Subcutaneous abdominal adipose tissue (tissue), 5 donors: ENCODE measurements at regions not wholly inside any gene's neighbourhood (a gene's known extent, or its start where the extent isn't known, plus 50 kb on each side); places are given as distances from the start of the nearest gene placed in this dataset.

Source experiments
- H3K27ac ChIP-seq: one replicate; pipeline ENCODE4 v1.7.0; 2013; ENCODE audit warnings: low read depth, mild to moderate bottlenecking, inconsistent platforms, low read length, moderate library complexity
- H3K27me3 ChIP-seq, 5 donors: one replicate each; pipeline ENCODE4 v1.7.0; 2013; ENCODE audit warnings: low read length in 5 of 5, inconsistent platforms in 1 of 5; ENCODE audit not compliant: control insufficient read depth in 5 of 5, insufficient read depth in 4 of 5
- H3K36me3 ChIP-seq, 5 donors: one replicate each; pipeline ENCODE4 v1.7.0; 2013; ENCODE audit warnings: low read length in 5 of 5; ENCODE audit not compliant: control insufficient read depth in 5 of 5, insufficient read depth in 5 of 5
- H3K4me1 ChIP-seq, 5 donors: one replicate each; pipeline ENCODE4 v1.7.0; 2013; ENCODE audit warnings: low read length in 5 of 5, mild to moderate bottlenecking in 3 of 5, moderate library complexity in 1 of 5; ENCODE audit not compliant: control insufficient read depth in 5 of 5, insufficient read depth in 5 of 5
- H3K4me3 ChIP-seq, 5 donors: one replicate each; pipeline ENCODE4 v1.7.0; 2013; ENCODE audit warnings: low read length in 5 of 5, low read depth in 1 of 5
- H3K9ac ChIP-seq, 5 donors: one replicate each; pipeline ENCODE4 v1.7.0; 2013; ENCODE audit warnings: low read length in 5 of 5, mild to moderate bottlenecking in 4 of 5, moderate library complexity in 3 of 5
- H3K9me3 ChIP-seq, 5 donors: one replicate each; pipeline ENCODE4 v1.7.0; 2013; ENCODE audit warnings: low read length in 5 of 5; ENCODE audit not compliant: control insufficient read depth in 5 of 5
- donor health status: healthy.
- donor health status: healthy.
- donor health status: healthy.
- donor health status: healthy.
- donor health status: healthy.

GRCh38 chrX:38886112-38886511 lies 84.9 kb downstream of the MID1IP1 start:
- no peaks in the 10 kb centered on the region for H3K36me3 ChIP-seq
- H3K4me3 ChIP-seq, result no peak overlapping the region
- peaks cover 0 to 8% (median 0%) of the 10 kb centered on the region in 5 donors for H3K9me3 ChIP-seq
- peaks cover 0 to 3% (median 0%) of the 10 kb centered on the region in 5 donors for H3K4me1 ChIP-seq
- peaks cover 0 to 5% (median 0%) of the 10 kb centered on the region in 5 donors for H3K27me3 ChIP-seq
- no peak overlapping the region for H3K27ac ChIP-seq
- no peak overlapping the region for H3K9ac ChIP-seq

GRCh38 chrX:38887222-38887621 lies 86.0 kb downstream of the MID1IP1 start:
- H3K27me3 ChIP-seq, result peaks cover 0 to 9% (median 0%) of the 10 kb centered on the region in 5 donors
- H3K9ac ChIP-seq, result no peak overlapping the region
- H3K4me1 ChIP-seq, result no peaks in the 10 kb centered on the region
- H3K36me3 ChIP-seq, result no peaks in the 10 kb centered on the region
- H3K4me3 ChIP-seq, result no peak overlapping the region
- H3K27ac ChIP-seq, result no peak overlapping the region
- peaks cover 0 to 8% (median 0%) of the 10 kb centered on the region in 5 donors for H3K9me3 ChIP-seq

GRCh38 chrX:38890326-38890725 lies 89.1 kb downstream of the MID1IP1 start:
- Histone ChIP-seq H3K27ac (no peak overlapping the region), H3K4me3 (no peak overlapping the region), H3K36me3 (no peaks in the 10 kb centered on the region), H3K9me3 (no peaks in the 10 kb centered on the region), H3K4me1 (no peaks in the 10 kb centered on the region), H3K27me3 (peaks cover 0 to 11% (median 4%) of the 10 kb centered on the region in 5 donors), H3K9ac (no peak overlapping the region)

- Histone ChIP-seq H3K27ac (no peak overlapping the region), H3K4me1 (no peaks in the 10 kb centered on the region), H3K9me3 (no peaks in the 10 kb centered on the region), H3K9ac (no peak overlapping the region), H3K27me3 (peaks cover 0 to 11% (median 4%) of the 10 kb centered on the region in 5 donors), H3K4me3 (no peak overlapping the region), H3K36me3 (no peaks in the 10 kb centered on the region)
Measured at GRCh38 chrX:38890963-38891362, 89.7 kb downstream of the MID1IP1 start.

GRCh38 chrX:38891641-38892413 lies 90.6 kb downstream of the MID1IP1 start:
- Histone ChIP-seq H3K9me3 (no peaks in the 10 kb centered on the region), H3K9ac (no peak overlapping the region), H3K27me3 (peaks cover 0 to 11% (median 4%) of the 10 kb centered on the region in 5 donors), H3K36me3 (no peaks in the 10 kb centered on the region), H3K4me3 (no peak overlapping the region), H3K27ac (no peak overlapping the region), H3K4me1 (no peaks in the 10 kb centered on the region)

GRCh38 chrX:38893441-38893840 lies 92.2 kb downstream of the MID1IP1 start:
- Histone ChIP-seq H3K4me3 (no peak overlapping the region), H3K9ac (no peak overlapping the region)

GRCh38 chrX:38895775-38896174 lies 94.5 kb downstream of the MID1IP1 start:
- Histone ChIP-seq H3K9me3 (peaks cover 0 to 3% (median 0%) of the 10 kb centered on the region in 5 donors), H3K27me3 (peaks cover 0 to 9% (median 5%) of the 10 kb centered on the region in 5 donors), H3K36me3 (no peaks in the 10 kb centered on the region), H3K9ac (no peak overlapping the region), H3K4me1 (no peaks in the 10 kb centered on the region), H3K4me3 (no peak overlapping the region), H3K27ac (no peak overlapping the region)

More at GRCh38 chrX:38893441-38893840, 92.2 kb downstream of the MID1IP1 start:
- Histone ChIP-seq H3K27ac (no peak overlapping the region), H3K4me1 (no peaks in the 10 kb centered on the region), H3K27me3 (peaks cover 0 to 8% (median 5%) of the 10 kb centered on the region in 5 donors), H3K36me3 (no peaks in the 10 kb centered on the region), H3K9me3 (no peaks in the 10 kb centered on the region)

- H3K9ac ChIP-seq, result no peak overlapping the region
- no peaks in the 10 kb centered on the region for H3K36me3 ChIP-seq
- no peak overlapping the region for H3K4me3 ChIP-seq
- no peaks in the 10 kb centered on the region for H3K4me1 ChIP-seq
- H3K27me3 ChIP-seq, result peaks cover 0 to 8% (median 5%) of the 10 kb centered on the region in 5 donors
- H3K27ac ChIP-seq, result no peak overlapping the region
- peaks cover 0 to 3% (median 0%) of the 10 kb centered on the region in 5 donors for H3K9me3 ChIP-seq
Measured at GRCh38 chrX:38896724-38897298, 95.6 kb downstream of the MID1IP1 start.

GRCh38 chrX:38898261-38898660 lies 97.0 kb downstream of the MID1IP1 start:
- Histone ChIP-seq H3K4me3 (no peak overlapping the region), H3K27ac (no peak overlapping the region)

GRCh38 chrX:38899650-38900049 lies 98.4 kb downstream of the MID1IP1 start:
- H3K27me3 ChIP-seq, result peaks cover 0 to 8% (median 3%) of the 10 kb centered on the region in 5 donors

More at GRCh38 chrX:38898261-38898660, 97.0 kb downstream of the MID1IP1 start:
- Histone ChIP-seq H3K27me3 (peaks cover 0 to 8% (median 3%) of the 10 kb centered on the region in 5 donors), H3K9ac (no peak overlapping the region), H3K9me3 (peaks cover 0 to 4% (median 0%) of the 10 kb centered on the region in 5 donors), H3K36me3 (no peaks in the 10 kb centered on the region), H3K4me1 (no peaks in the 10 kb centered on the region)

More at GRCh38 chrX:38899650-38900049, 98.4 kb downstream of the MID1IP1 start:
- Histone ChIP-seq H3K4me3 (no peak overlapping the region), H3K9me3 (peaks cover 0 to 4% (median 0%) of the 10 kb centered on the region in 5 donors), H3K9ac (no peak overlapping the region), H3K36me3 (no peaks in the 10 kb centered on the region), H3K27ac (no peak overlapping the region), H3K4me1 (no peaks in the 10 kb centered on the region)
